A549 (cell line): ENCODE measurements at regions not wholly inside any gene's neighbourhood (a gene's known extent, or its start where the extent isn't known, plus 50 kb on each side); places are given as distances from the start of the nearest gene placed in this dataset.
"Not testable (repeated sequence)": the region's sequence is repeated elsewhere in the genome, so short reads cannot be mapped to it uniquely, and the experiment has no call there.

ENCODE experiments used
- ATAC-seq, 2 experiments: fragments of 200-7000 bp in 1 of 2; fragments of >200 bp in 1 of 2; cut with Nextera tagmentation in 1 of 2; cut with Tn5 transposase in 1 of 2; 3 replicates each; pipeline versions ENCODE4 v1.8.0 to v1.9.1; 2018 to 2020; ENCODE audit warnings: mild to moderate bottlenecking in 1 of 2, moderate library complexity in 1 of 2
- CTCF ChIA-PET: fragments of 300-600 bp; sonication (Branson Sonifier 250); formaldehyde crosslinking; extraction: SDS; loops from one replicate; lab custom pipeline; 2021; ENCODE audit warnings: antibody characterized with exemption, inconsistent platforms; lab: Yijun Ruan, JAX
- POLR2A ChIA-PET: fragments of 350-600 bp; formaldehyde crosslinking; extraction: SDS; loops from one replicate; lab custom pipeline; 2021; ENCODE audit warnings: antibody characterized with exemption, inconsistent platforms; lab: Yijun Ruan, JAX
- DNase-seq, 2 experiments: peaks; one replicate each; pipeline versions ENCODE4 v3.0.0 to v3.0.0-alpha.2; 2011 to 2016; ENCODE audit warnings: low read depth in 1 of 2, low spot score in 1 of 2
- FAIRE-seq: peaks from 2 replicates; lab custom pipeline; 2011; peaks lifted over from hg19 to GRCh38; lab: Jason Lieb, UNC
- H3K27ac ChIP-seq, 2 experiments: fragments of >200 bp; sonication (Bioruptor Twin); formaldehyde crosslinking; 3 replicates each; pipeline ENCODE4 v1.5.1; 2016 to 2017
- H3K4me1 ChIP-seq: fragments of >200 bp; sonication (Bioruptor Twin); formaldehyde crosslinking; 3 replicates; pipeline ENCODE4 v1.6.1; 2016
- H3K4me2 ChIP-seq: fragments of >200 bp; sonication (Bioruptor Twin); formaldehyde crosslinking; 3 replicates; pipeline ENCODE4 v1.6.1; 2016
- H3K4me3 ChIP-seq: fragments of >200 bp; sonication (Bioruptor Twin); formaldehyde crosslinking; 3 replicates; pipeline ENCODE4 v1.5.1; 2016
- H3K9me3 ChIP-seq: fragments of >200 bp; sonication (Bioruptor Twin); formaldehyde crosslinking; 3 replicates; pipeline ENCODE4 v1.6.1; 2016
- BHLHE40 ChIP-seq: IDR thresholded peaks from 2 replicates; pipeline ENCODE4 v1.6.1; 2012; ENCODE audit warnings: low read depth, low read length, inconsistent platforms
- EP300 ChIP-seq, 2 experiments: fragments of >200 bp; sonication (Bioruptor Twin); formaldehyde crosslinking; IDR thresholded peaks; 2 replicates in 1 of 2; 3 replicates in 1 of 2; pipeline ENCODE4 v1.6.1; 2016 to 2017
- ESRRA ChIP-seq: fragments of 150-350 bp; IDR thresholded peaks from 2 replicates; pipeline ENCODE4 v1.6.1; 2014; ENCODE audit warnings: mild to moderate bottlenecking, low read length, borderline replicate concordance
- HDAC2 ChIP-seq: fragments of 200-600 bp; sonication (generic); IDR thresholded peaks from 2 replicates; pipeline ENCODE4 v1.6.1; 2016
- HEYL ChIP-seq: fragments of 250-450 bp; sonication (Bioruptor Pico); IDR thresholded peaks from 2 replicates; pipeline ENCODE4 v1.8.0; 2021; ENCODE audit warnings: mild to moderate bottlenecking, moderate library complexity
- HOXB13 ChIP-seq: fragments of 250-450 bp; sonication (Bioruptor Pico); IDR thresholded peaks from 2 replicates; pipeline ENCODE4 v1.5.0; 2020; ENCODE audit warnings: low read depth, mild to moderate bottlenecking, moderate library complexity
- JUNB ChIP-seq: fragments of >200 bp; sonication (Bioruptor Twin); formaldehyde crosslinking; IDR thresholded peaks from 2 replicates; pipeline ENCODE4 v1.6.1; 2016
- MAFK ChIP-seq: fragments of 450-650 bp; IDR thresholded peaks from 2 replicates; pipeline ENCODE4 v1.6.1; 2014; ENCODE audit not compliant: partially characterized antibody
- MYC ChIP-seq: IDR thresholded peaks from 2 replicates; pipeline ENCODE4 v1.6.1; 2012; ENCODE audit warnings: mild to moderate bottlenecking, inconsistent platforms, low read length, improper control_type of control experiment, borderline replicate concordance
- POLR2A ChIP-seq: IDR thresholded peaks from 2 replicates; pipeline ENCODE4 v1.6.1; 2012; ENCODE audit warnings: mild to moderate bottlenecking, low read length
- SREBF2 ChIP-seq: fragments of 450-650 bp; IDR thresholded peaks from 2 replicates; pipeline ENCODE4 v1.6.1; 2014; ENCODE audit warnings: mild to moderate bottlenecking, moderate library complexity
- WGBS: methylation state at CpG from one replicate; pipeline ENCODE4 v1.1.6; 2017; ENCODE audit errors: missing lambda C conversion rate; 5-methylcytosine and 5-hydroxymethylcytosine counted together
- TF ChIP-seq, protein P1 (sequence below): fragments of 450-650 bp; IDR thresholded peaks from 2 replicates; pipeline ENCODE4 v1.6.1; 2014; ENCODE audit warnings: antibody characterized with exemption
- TF ChIP-seq, protein P2 (sequence below): IDR thresholded peaks from 2 replicates; pipeline ENCODE4 v1.6.1; 2012
- TF ChIP-seq, protein P3 (sequence below): fragments of 250-450 bp; sonication (Bioruptor Pico); IDR thresholded peaks from 2 replicates; pipeline ENCODE4 v1.5.0; 2020; ENCODE audit warnings: low read depth, mild to moderate bottlenecking, moderate library complexity
- TF ChIP-seq, protein P4 (sequence below): fragments of 200-600 bp; sonication (generic); IDR thresholded peaks from 2 replicates; pipeline ENCODE4 v1.6.1; 2016; ENCODE audit warnings: antibody characterized with exemption, mild to moderate bottlenecking, moderate library complexity
- TF ChIP-seq, protein P5 (sequence below): IDR thresholded peaks from 2 replicates; pipeline ENCODE4 v1.6.1; 2012; ENCODE audit warnings: low read depth, borderline replicate concordance

DNA sequence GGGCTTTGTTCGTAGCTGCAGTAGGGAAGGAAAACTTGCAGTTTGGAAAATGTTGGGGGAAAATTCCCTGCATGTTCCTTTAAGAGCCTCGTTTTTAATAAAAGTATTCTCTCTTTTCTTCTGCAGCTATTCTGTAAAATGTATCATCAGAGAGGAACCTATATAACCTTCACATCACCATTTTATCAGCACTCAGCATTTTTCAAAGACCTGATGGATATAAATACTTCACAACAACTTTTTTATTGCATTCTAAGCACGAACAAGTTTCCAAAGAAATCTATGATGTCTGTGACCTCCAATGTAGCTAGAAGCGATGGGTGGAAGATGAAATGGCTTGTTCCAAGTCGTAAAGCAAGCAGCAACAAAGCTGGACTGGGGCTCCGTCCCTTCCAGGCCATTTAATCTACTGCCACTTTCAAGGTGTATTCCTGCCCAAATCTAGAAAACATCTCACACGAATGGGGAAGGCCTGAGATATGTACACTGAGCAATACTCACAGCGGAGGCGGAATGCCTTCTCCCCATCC, 84.0 kb downstream of the NSUN2 start:
- DNase-seq (no peak), ATAC-seq (no peak), FAIRE-seq (no peak)
- H3K4me1 ChIP-seq = no peaks in the 10 kb centered on the region
- ChIA-PET POLR2A (no interaction called here), CTCF (no interaction called here)
- no peaks in the 10 kb centered on the region for H3K9me3 ChIP-seq
- H3K27ac ChIP-seq = no peak overlapping the region
- no peak overlapping the region for H3K4me3 ChIP-seq
- no peak overlapping the region for H3K4me2 ChIP-seq
- 30% methylated on average over 9 of the region's 9 CpGs for WGBS
- TF ChIP-seq JUNB (no peak), MAFK (peak; percentile 66)

DNA sequence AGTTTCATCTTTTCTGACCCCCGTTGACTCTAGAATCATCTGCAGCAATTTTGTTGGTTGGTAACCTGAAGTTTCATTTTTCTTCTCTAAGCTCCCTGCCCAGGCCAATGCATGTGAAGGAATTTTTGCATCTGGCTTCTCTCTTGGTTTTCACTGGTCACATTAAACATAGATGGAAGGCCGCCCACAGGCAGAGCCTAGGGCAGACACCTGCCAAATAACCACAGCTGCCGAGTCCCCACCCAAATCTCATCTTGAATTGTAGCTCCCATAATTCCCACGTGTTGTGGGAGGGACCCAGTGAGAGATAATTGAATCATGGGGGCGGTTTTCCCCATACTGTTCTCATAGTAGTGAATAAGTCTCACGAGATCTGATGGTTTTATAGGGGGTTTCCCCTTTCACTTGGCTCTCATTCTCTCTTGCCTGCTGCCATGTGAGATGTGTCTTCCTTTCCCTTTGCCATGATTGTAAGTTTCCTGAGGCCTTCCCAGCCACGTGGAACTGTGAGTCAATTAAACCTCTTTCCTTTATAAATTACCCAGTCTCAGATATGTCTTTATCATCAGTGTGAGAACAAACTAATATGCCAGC, 84.8 kb downstream of the NSUN2 start:
- ATAC-seq, DNase-seq, H3K4me2 ChIP-seq, H3K4me1 ChIP-seq, H3K27ac ChIP-seq, H3K9me3 ChIP-seq, FAIRE-seq, H3K4me3 ChIP-seq, CTCF ChIA-PET: not testable (repeated sequence)
- POLR2A ChIA-PET = interaction anchor here (0.6 kb wide), 1 partner anchor 58 kb away, joined by 4 read pairs; no protein-coding TSS in a partner anchor
- WGBS = 21% methylated on average over 7 of the region's 7 CpGs

DNA sequence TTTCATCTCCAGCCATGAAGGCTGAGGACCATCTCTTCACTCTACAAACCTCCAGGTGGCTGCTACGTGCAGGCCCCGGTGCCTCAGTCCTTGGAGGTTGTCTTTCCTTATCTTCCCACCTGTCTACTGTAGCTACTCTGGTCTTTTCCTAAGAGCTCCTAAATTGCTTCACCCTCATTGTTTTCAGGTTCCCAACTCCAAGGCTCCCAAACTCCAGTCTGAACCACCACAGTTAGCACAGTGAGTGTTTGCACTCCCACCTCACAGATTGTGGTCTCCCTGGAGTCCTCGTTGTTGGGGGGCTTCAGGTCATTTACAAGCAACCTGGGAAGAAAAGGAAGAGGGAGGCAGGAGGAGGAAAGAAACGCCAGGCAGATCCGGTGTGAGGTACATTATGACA, 85.3 kb downstream of the NSUN2 start:
- H3K4me3 ChIP-seq = no peak overlapping the region
- 34% methylated on average over 5 of the region's 5 CpGs for WGBS
- FAIRE-seq = no peak
- H3K4me1 ChIP-seq = no peaks in the 10 kb centered on the region
- TF ChIP-seq EP300 (IDR thresholded peaks at IDR 0.05) (no peak), SREBF2 (no peak), HEYL (no peak), HDAC2 (no peak), JUNB (no peak), POLR2A (no peak), ESRRA (no peak), HOXB13 (CRISPR knock-in tag) (no peak), BHLHE40 (no peak), MYC (no peak)
- TF ChIP-seq, protein P1, sequence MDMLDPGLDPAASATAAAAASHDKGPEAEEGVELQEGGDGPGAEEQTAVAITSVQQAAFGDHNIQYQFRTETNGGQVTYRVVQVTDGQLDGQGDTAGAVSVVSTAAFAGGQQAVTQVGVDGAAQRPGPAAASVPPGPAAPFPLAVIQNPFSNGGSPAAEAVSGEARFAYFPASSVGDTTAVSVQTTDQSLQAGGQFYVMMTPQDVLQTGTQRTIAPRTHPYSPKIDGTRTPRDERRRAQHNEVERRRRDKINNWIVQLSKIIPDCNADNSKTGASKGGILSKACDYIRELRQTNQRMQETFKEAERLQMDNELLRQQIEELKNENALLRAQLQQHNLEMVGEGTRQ = no peak
- TF ChIP-seq, protein P2, sequence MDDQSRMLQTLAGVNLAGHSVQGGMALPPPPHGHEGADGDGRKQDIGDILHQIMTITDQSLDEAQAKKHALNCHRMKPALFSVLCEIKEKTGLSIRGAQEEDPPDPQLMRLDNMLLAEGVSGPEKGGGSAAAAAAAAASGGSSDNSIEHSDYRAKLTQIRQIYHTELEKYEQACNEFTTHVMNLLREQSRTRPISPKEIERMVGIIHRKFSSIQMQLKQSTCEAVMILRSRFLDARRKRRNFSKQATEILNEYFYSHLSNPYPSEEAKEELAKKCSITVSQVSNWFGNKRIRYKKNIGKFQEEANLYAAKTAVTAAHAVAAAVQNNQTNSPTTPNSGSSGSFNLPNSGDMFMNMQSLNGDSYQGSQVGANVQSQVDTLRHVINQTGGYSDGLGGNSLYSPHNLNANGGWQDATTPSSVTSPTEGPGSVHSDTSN = no peak
- TF ChIP-seq, protein P3, sequence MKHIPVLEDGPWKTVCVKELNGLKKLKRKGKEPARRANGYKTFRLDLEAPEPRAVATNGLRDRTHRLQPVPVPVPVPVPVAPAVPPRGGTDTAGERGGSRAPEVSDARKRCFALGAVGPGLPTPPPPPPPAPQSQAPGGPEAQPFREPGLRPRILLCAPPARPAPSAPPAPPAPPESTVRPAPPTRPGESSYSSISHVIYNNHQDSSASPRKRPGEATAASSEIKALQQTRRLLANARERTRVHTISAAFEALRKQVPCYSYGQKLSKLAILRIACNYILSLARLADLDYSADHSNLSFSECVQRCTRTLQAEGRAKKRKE (CRISPR knock-in tag) = no peak
- TF ChIP-seq, protein P4, sequence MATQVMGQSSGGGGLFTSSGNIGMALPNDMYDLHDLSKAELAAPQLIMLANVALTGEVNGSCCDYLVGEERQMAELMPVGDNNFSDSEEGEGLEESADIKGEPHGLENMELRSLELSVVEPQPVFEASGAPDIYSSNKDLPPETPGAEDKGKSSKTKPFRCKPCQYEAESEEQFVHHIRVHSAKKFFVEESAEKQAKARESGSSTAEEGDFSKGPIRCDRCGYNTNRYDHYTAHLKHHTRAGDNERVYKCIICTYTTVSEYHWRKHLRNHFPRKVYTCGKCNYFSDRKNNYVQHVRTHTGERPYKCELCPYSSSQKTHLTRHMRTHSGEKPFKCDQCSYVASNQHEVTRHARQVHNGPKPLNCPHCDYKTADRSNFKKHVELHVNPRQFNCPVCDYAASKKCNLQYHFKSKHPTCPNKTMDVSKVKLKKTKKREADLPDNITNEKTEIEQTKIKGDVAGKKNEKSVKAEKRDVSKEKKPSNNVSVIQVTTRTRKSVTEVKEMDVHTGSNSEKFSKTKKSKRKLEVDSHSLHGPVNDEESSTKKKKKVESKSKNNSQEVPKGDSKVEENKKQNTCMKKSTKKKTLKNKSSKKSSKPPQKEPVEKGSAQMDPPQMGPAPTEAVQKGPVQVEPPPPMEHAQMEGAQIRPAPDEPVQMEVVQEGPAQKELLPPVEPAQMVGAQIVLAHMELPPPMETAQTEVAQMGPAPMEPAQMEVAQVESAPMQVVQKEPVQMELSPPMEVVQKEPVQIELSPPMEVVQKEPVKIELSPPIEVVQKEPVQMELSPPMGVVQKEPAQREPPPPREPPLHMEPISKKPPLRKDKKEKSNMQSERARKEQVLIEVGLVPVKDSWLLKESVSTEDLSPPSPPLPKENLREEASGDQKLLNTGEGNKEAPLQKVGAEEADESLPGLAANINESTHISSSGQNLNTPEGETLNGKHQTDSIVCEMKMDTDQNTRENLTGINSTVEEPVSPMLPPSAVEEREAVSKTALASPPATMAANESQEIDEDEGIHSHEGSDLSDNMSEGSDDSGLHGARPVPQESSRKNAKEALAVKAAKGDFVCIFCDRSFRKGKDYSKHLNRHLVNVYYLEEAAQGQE = no peak
- TF ChIP-seq, protein P5, sequence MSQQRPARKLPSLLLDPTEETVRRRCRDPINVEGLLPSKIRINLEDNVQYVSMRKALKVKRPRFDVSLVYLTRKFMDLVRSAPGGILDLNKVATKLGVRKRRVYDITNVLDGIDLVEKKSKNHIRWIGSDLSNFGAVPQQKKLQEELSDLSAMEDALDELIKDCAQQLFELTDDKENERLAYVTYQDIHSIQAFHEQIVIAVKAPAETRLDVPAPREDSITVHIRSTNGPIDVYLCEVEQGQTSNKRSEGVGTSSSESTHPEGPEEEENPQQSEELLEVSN = no peak
- TF ChIP-seq, all 56 proteins: peak for 0
- no peak overlapping the region for H3K27ac ChIP-seq
- CTCF ChIA-PET = no interaction called here
- no peak for DNase-seq
- no peak for ATAC-seq
- H3K9me3 ChIP-seq = no peaks in the 10 kb centered on the region
- no peak overlapping the region for H3K4me2 ChIP-seq
- POLR2A ChIA-PET = no interaction called here
